ENCODE measurements at regions not wholly inside any gene's neighbourhood (a gene's known extent, or its start where the extent isn't known, plus 50 kb on each side); places are given as distances from the start of the nearest gene placed in this dataset.
A peak's percentile ranks its signal among the peaks of the same experiment; 100 is the strongest.

DNA sequence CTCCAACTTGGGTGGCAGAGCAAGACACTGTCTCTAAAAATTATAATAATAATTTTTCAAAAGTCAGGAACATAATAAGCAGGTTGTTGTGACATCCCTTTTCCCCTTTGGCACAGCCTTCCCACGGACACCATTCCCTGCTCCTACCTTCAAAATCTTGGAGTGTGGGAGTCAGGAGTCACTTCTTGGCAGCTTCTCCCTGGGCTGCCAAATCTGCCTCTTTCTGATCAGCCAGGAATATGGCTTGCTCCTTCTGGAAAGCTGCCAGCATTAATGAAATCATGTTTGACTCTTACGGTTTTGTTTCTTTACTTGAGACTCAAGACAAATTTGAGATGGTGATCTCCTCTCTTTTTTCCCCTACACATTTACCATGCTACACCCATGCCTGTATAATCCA lies 391.4 kb upstream of the SYT1 start:
- peak; percentile 51 for DNase-seq (ENCODE audit: low read depth)
- TF ChIP-seq, protein P1, sequence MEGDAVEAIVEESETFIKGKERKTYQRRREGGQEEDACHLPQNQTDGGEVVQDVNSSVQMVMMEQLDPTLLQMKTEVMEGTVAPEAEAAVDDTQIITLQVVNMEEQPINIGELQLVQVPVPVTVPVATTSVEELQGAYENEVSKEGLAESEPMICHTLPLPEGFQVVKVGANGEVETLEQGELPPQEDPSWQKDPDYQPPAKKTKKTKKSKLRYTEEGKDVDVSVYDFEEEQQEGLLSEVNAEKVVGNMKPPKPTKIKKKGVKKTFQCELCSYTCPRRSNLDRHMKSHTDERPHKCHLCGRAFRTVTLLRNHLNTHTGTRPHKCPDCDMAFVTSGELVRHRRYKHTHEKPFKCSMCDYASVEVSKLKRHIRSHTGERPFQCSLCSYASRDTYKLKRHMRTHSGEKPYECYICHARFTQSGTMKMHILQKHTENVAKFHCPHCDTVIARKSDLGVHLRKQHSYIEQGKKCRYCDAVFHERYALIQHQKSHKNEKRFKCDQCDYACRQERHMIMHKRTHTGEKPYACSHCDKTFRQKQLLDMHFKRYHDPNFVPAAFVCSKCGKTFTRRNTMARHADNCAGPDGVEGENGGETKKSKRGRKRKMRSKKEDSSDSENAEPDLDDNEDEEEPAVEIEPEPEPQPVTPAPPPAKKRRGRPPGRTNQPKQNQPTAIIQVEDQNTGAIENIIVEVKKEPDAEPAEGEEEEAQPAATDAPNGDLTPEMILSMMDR (IDR thresholded peaks at IDR 0.05; ENCODE audit: insufficient read depth, low read depth, low read length, missing control alignments), result no peak
- no peak overlapping the region for H3K4me3 ChIP-seq (ENCODE audit: low read length)

DNA sequence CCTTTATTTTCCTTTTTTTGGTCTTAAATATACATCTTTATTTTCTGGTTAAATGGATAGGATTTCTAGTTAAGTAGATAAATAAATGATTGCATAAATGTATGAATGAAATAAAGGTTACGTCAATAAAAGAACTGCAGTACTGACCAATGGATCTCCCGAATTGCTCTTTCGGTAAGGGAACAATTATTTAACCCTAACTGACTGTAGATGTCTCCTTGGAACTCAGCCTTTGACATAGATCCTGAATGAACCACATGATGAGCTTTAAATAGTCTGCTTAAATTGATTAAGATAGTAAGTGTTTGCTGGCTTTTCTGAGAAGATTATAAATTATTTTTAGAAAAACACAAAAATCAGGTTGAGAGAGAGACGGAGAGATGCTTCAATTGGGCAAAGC lies 391.0 kb upstream of the SYT1 start:
- TF ChIP-seq, protein P1 (IDR thresholded peaks at IDR 0.05; ENCODE audit: insufficient read depth, low read depth, low read length, missing control alignments), result no peak
- no peak for DNase-seq (ENCODE audit: low read depth)
- H3K4me3 ChIP-seq (ENCODE audit: low read length), result no peak overlapping the region

DNA sequence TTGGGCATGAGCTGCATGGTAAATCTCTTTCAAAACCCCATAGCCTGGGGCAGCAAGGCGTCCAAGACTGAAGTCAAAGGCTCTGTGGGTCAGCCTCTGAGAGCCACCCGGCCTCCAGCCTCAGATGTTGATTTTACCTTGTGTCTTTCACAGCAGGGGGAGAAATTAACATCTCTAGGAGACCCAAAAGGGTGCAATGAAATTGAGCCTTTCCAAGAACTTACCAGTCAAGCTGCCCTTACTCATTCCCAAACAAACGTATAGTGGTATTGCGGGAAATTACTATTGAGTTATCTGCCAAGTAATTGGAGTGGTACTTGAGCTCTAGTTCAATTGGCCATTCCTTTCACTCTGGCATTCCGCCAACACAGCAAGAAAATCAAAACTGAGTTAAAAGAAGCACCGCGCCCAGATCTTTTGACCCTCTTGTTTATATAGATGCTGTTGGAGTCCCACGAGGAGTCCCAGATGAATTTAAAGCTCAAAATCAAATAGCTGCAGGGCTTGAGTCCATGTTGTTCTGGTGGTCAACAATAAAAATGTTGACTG lies 380.7 kb upstream of the SYT1 start:
- no peak overlapping the region for H3K4me3 ChIP-seq (ENCODE audit: low read length)
- TF ChIP-seq, protein P1 (IDR thresholded peaks at IDR 0.05; ENCODE audit: insufficient read depth, low read depth, low read length, missing control alignments), result no peak
- DNase-seq (ENCODE audit: low read depth), result no peak

DNA sequence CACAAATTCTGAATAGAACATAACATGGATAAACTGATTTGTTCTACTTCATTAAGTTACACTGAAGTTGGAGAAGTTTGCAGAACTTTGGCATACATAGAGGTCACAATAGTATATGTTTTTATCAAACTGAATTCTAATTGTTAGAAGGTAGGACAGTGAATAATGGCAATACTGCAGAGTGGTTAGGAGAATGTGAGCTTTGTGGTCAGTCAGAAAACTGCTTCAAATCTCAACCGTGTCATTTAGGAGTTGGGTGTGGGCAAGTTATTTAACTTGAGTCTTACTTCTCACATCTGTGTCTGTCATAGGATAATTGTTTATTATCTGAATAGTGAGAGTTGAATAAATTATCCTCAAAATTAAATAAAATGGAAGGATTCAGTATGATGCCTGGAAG lies 374.6 kb upstream of the SYT1 start:
- TF ChIP-seq, protein P1 (IDR thresholded peaks at IDR 0.05; ENCODE audit: insufficient read depth, low read depth, low read length, missing control alignments), result no peak
- H3K4me3 ChIP-seq (ENCODE audit: low read length), result no peak overlapping the region
- DNase-seq (ENCODE audit: low read depth), result no peak

DNA sequence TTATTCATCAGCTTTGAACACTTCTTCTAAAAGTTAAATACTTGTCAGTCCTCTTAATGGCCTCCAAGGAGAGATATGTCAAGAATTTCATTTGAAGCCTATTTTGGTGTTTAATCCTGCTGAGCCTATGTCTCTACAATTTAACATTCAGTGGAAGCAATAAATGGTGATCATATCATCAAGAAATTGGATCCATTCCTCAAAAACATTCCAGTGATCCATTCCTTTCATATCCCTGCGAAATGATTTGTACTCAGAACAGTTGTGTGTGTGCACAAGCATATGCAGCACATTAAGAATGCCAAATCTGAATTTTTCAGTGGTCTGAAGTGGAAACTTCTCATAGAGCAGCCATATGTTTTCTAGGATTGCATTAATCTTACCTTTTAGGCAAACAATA lies 373.7 kb upstream of the SYT1 start:
- TF ChIP-seq, protein P1 (IDR thresholded peaks at IDR 0.05; ENCODE audit: insufficient read depth, low read depth, low read length, missing control alignments), result no peak
- no peak for DNase-seq (ENCODE audit: low read depth)
- H3K4me3 ChIP-seq (ENCODE audit: low read length), result no peak overlapping the region

DNA sequence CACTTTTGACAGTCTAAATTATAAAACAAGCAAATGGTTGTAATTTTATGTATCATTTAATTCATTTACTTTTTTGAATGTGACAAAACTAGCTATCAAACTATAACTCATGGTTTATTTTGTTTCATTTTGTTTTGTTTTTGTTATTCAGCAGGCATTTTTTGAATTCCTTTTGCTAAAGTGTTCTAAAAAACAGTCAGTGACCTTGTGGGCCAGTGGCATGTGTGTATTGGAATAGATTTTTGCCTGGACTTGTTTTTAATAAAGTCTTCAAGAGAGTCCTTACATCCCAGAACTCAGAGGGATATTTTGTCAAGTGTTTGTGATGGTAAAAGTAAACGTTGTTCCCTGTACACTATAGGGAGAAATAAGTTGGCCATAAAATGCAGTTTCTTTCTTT lies 369.7 kb upstream of the SYT1 start:
- no peak overlapping the region for H3K4me3 ChIP-seq (ENCODE audit: low read length)
- DNase-seq (ENCODE audit: low read depth), result peak; percentile 42
- TF ChIP-seq, protein P1 (IDR thresholded peaks at IDR 0.05; ENCODE audit: insufficient read depth, low read depth, low read length, missing control alignments), result no peak

DNA sequence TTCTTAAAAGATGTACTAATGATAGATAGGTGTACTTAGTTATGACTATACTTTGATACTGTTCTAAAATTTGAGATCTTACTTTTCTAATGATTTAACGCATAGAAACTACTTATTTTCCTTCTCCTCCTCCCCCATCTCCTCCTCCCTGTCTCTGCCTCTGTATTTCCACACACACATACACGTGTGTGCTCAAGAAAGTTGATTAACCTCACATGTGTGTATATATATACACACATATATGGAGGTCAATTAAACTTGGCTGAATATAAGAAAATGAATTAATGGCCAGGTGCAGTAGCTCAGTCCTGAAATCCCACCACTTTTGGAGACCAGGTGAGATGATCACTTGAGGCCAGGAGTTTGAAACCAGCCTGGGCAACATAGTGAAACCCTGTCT lies 362.7 kb upstream of the SYT1 start:
- H3K4me3 ChIP-seq (ENCODE audit: low read length), result no peak overlapping the region
- TF ChIP-seq, protein P1 (IDR thresholded peaks at IDR 0.05; ENCODE audit: insufficient read depth, low read depth, low read length, missing control alignments), result no peak
- DNase-seq (ENCODE audit: low read depth), result no peak

Measured in epithelial cell of esophagus (primary cell).